HL-60 (cell line): ENCODE measurements at regions not wholly inside any gene's neighbourhood (a gene's known extent, or its start where the extent isn't known, plus 50 kb on each side); places are given as distances from the start of the nearest gene placed in this dataset.

Experiments
- POLR2AphosphoS5 ChIP-seq: IDR thresholded peaks from 2 replicates; pipeline ENCODE4 v1.6.1; 2012; ENCODE audit warnings: low read depth
- TF ChIP-seq, protein P1 (sequence below): IDR thresholded peaks from one replicate; pipeline ENCODE4 v1.5.1; 2011; ENCODE audit warnings: low read length, control low read depth, inconsistent platforms; ENCODE audit not compliant: insufficient read depth
- TF ChIP-seq, protein P2 (sequence below): IDR thresholded peaks from 2 replicates; pipeline ENCODE4 v1.6.1; 2012; ENCODE audit warnings: low read depth; ENCODE audit not compliant: insufficient replicate concordance

DNA sequence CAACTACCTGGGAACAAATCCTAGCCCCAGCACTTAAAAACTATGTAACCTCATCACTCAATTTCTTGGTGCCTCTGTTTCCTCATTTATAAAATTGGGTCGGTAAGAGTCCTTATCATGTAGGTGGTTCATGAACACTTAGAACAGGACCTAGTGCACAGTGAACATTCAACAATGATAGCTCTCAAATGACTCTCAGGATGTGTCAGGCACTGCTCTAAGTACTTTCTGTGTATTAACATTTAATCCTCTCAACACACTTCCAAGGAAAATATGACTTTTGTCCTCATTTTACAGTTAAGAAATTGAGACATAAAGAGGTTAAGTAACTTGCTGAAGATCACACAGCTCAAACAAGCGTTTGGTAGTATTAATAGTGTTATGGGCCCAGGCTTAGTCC lies 202.1 kb upstream of the KLF4 start:
- TF ChIP-seq, protein P1, sequence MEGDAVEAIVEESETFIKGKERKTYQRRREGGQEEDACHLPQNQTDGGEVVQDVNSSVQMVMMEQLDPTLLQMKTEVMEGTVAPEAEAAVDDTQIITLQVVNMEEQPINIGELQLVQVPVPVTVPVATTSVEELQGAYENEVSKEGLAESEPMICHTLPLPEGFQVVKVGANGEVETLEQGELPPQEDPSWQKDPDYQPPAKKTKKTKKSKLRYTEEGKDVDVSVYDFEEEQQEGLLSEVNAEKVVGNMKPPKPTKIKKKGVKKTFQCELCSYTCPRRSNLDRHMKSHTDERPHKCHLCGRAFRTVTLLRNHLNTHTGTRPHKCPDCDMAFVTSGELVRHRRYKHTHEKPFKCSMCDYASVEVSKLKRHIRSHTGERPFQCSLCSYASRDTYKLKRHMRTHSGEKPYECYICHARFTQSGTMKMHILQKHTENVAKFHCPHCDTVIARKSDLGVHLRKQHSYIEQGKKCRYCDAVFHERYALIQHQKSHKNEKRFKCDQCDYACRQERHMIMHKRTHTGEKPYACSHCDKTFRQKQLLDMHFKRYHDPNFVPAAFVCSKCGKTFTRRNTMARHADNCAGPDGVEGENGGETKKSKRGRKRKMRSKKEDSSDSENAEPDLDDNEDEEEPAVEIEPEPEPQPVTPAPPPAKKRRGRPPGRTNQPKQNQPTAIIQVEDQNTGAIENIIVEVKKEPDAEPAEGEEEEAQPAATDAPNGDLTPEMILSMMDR, result no peak
- TF ChIP-seq POLR2AphosphoS5, result no peak
- TF ChIP-seq, protein P2, sequence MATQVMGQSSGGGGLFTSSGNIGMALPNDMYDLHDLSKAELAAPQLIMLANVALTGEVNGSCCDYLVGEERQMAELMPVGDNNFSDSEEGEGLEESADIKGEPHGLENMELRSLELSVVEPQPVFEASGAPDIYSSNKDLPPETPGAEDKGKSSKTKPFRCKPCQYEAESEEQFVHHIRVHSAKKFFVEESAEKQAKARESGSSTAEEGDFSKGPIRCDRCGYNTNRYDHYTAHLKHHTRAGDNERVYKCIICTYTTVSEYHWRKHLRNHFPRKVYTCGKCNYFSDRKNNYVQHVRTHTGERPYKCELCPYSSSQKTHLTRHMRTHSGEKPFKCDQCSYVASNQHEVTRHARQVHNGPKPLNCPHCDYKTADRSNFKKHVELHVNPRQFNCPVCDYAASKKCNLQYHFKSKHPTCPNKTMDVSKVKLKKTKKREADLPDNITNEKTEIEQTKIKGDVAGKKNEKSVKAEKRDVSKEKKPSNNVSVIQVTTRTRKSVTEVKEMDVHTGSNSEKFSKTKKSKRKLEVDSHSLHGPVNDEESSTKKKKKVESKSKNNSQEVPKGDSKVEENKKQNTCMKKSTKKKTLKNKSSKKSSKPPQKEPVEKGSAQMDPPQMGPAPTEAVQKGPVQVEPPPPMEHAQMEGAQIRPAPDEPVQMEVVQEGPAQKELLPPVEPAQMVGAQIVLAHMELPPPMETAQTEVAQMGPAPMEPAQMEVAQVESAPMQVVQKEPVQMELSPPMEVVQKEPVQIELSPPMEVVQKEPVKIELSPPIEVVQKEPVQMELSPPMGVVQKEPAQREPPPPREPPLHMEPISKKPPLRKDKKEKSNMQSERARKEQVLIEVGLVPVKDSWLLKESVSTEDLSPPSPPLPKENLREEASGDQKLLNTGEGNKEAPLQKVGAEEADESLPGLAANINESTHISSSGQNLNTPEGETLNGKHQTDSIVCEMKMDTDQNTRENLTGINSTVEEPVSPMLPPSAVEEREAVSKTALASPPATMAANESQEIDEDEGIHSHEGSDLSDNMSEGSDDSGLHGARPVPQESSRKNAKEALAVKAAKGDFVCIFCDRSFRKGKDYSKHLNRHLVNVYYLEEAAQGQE, result no peak
